ENCODE measurements at regions not wholly inside any gene's neighbourhood (a gene's known extent, or its start where the extent isn't known, plus 50 kb on each side); places are given as distances from the start of the nearest gene placed in this dataset.

GRCh38 chr20:55291261-55291660 is 714.1 kb downstream of the CBLN4 start:
- TF ChIP-seq CTCF (conservative IDR thresholded peaks at IDR 0.05) (no peak), EZH2 (IDR thresholded peaks at IDR 0.05; ENCODE audit: low read depth) (no peak)

All from PC-9 (cell line).